Fibroblast of lung (primary cell): ENCODE measurements at regions not wholly inside any gene's neighbourhood (a gene's known extent, or its start where the extent isn't known, plus 50 kb on each side); places are given as distances from the start of the nearest gene placed in this dataset.

Source experiments
- EZH2 ChIP-seq: IDR thresholded peaks from 2 replicates; pipeline ENCODE4 v1.5.1; 2012; ENCODE audit warnings: low read length, control low read depth, mild to moderate bottlenecking; ENCODE audit errors: missing control alignments
- TF ChIP-seq, protein P1 (sequence below), 2 donors: IDR thresholded peaks in 1 of 2; conservative IDR thresholded peaks in 1 of 2; 1 replicate in 1 of 2; 2 replicates in 1 of 2; pipeline ENCODE4 v1.5.1; 2011 to 2012; ENCODE audit warnings: low read length in 2 of 2, control low read depth in 1 of 2, inconsistent platforms in 1 of 2, low read depth in 1 of 2, mild to moderate bottlenecking in 1 of 2

DNA sequence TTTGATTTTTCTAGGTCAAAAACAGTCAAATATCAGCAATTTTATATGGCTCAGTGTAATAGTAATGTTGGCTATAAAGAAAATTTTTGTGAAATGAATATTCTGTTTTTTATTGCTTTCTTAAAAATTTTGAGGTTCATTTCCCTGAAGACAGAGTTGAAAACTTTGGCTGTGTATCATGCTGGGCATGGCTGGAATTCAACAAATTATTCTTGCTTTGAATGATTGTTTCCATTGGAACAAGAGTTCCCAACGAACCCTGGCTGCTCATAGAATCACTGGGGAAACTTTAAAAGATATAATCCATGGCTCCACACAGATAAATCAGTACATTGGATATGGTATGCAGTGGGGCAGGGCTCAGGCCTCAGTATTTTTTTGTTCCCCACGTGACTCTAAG, 118.6 kb downstream of the PLCE1 start:
- TF ChIP-seq, protein P1, sequence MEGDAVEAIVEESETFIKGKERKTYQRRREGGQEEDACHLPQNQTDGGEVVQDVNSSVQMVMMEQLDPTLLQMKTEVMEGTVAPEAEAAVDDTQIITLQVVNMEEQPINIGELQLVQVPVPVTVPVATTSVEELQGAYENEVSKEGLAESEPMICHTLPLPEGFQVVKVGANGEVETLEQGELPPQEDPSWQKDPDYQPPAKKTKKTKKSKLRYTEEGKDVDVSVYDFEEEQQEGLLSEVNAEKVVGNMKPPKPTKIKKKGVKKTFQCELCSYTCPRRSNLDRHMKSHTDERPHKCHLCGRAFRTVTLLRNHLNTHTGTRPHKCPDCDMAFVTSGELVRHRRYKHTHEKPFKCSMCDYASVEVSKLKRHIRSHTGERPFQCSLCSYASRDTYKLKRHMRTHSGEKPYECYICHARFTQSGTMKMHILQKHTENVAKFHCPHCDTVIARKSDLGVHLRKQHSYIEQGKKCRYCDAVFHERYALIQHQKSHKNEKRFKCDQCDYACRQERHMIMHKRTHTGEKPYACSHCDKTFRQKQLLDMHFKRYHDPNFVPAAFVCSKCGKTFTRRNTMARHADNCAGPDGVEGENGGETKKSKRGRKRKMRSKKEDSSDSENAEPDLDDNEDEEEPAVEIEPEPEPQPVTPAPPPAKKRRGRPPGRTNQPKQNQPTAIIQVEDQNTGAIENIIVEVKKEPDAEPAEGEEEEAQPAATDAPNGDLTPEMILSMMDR (conservative IDR thresholded peaks at IDR 0.05 in 1 of 2, IDR thresholded peaks at IDR 0.05 in 1 of 2; ENCODE audit: low read depth in 1 of 2, low read length in 2 of 2) = no peak
- no peak for TF ChIP-seq EZH2
